NCI-H1092 treated with DMSO at 0.1 percent for 48 hours (cell line): ENCODE measurements at regions not wholly inside any gene's neighbourhood (a gene's known extent, or its start where the extent isn't known, plus 50 kb on each side); places are given as distances from the start of the nearest gene placed in this dataset.
A peak's percentile ranks its signal among the peaks of the same experiment; 100 is the strongest.
"Not testable (repeated sequence)": the region's sequence is repeated elsewhere in the genome, so short reads cannot be mapped to it uniquely, and the experiment has no call there.

Experiments
- DNase-seq: peaks from one replicate; lab custom pipeline; 2025; lab: John Stamatoyannopoulos, UW

GRCh38 chrX:124181515-124181914 lies 150.9 kb upstream of the TEX13D start:
- DNase-seq = not testable (repeated sequence)

- no peak for DNase-seq
These were observed 142.0 kb upstream of the TEX13D start for GRCh38 chrX:124190440-124190839.

GRCh38 chrX:124194199-124194598 lies 138.3 kb upstream of the TEX13D start:
- no peak for DNase-seq

- no peak for DNase-seq
These were observed 137.6 kb upstream of the TEX13D start for GRCh38 chrX:124194901-124195300.

- DNase-seq = no peak
These were observed 129.1 kb upstream of the TEX13D start for GRCh38 chrX:124203311-124203710.

GRCh38 chrX:124208660-124209059 lies 123.8 kb upstream of the TEX13D start:
- DNase-seq = no peak

GRCh38 chrX:124209792-124210576 lies 122.5 kb upstream of the TEX13D start:
- no peak for DNase-seq

- peak; percentile 33 for DNase-seq
These were observed 121.0 kb upstream of the TEX13D start for GRCh38 chrX:124211312-124211942.

- DNase-seq = no peak
These were observed 119.8 kb upstream of the TEX13D start for GRCh38 chrX:124212622-124213021.

GRCh38 chrX:124215786-124216185 lies 116.7 kb upstream of the TEX13D start:
- DNase-seq = no peak

- DNase-seq = no peak
These were observed 115.9 kb upstream of the TEX13D start for GRCh38 chrX:124216396-124217115.

- peak; percentile 30 for DNase-seq
These were observed 114.9 kb upstream of the TEX13D start for GRCh38 chrX:124217304-124218251.

- no peak for DNase-seq
These were observed 108.9 kb upstream of the TEX13D start for GRCh38 chrX:124223524-124223923.

GRCh38 chrX:124224528-124224927 lies 107.9 kb upstream of the TEX13D start:
- DNase-seq = no peak

- no peak for DNase-seq
These were observed 106.3 kb upstream of the TEX13D start for GRCh38 chrX:124226129-124226528.

- no peak for DNase-seq
These were observed 103.6 kb upstream of the TEX13D start for GRCh38 chrX:124228849-124229248.

GRCh38 chrX:124229374-124229773 lies 103.1 kb upstream of the TEX13D start:
- no peak for DNase-seq

- no peak for DNase-seq
These were observed 101.6 kb upstream of the TEX13D start for GRCh38 chrX:124230655-124231450.

- DNase-seq = no peak
These were observed 101.1 kb upstream of the TEX13D start for GRCh38 chrX:124231451-124231759.

GRCh38 chrX:124232523-124233201 lies 99.8 kb upstream of the TEX13D start:
- DNase-seq = no peak

- DNase-seq = no peak
These were observed 98.1 kb upstream of the TEX13D start for GRCh38 chrX:124234348-124234747.
